Left lung (tissue), 4 donors: ENCODE measurements at regions not wholly inside any gene's neighbourhood (a gene's known extent, or its start where the extent isn't known, plus 50 kb on each side); places are given as distances from the start of the nearest gene placed in this dataset.
"Not testable (repeated sequence)": the region's sequence is repeated elsewhere in the genome, so short reads cannot be mapped to it uniquely, and the experiment has no call there.

ENCODE experiments used
- ATAC-seq: fragments of 200-7000 bp; cut with Tn5 transposase; one replicate; pipeline ENCODE4 v1.9.1; 2020; ENCODE audit warnings: moderate library complexity
- DNase-seq, 4 donors: peaks; one replicate each; pipeline ENCODE4 v3.0.0-alpha.2; 2013 to 2020
- H3K27ac ChIP-seq, 2 donors: fragments of 200-600 bp; sonication (generic) in 1 of 2; one replicate each; pipeline versions ENCODE4 v1.5.0 to v1.8.0; 2020 to 2021
- H3K27me3 ChIP-seq, 2 donors: fragments of 200-600 bp; sonication (generic) in 1 of 2; one replicate each; pipeline versions ENCODE4 v1.5.0 to v1.8.0; 2020 to 2021
- H3K36me3 ChIP-seq, 2 donors: fragments of 200-600 bp; sonication (generic) in 1 of 2; one replicate each; pipeline versions ENCODE4 v1.5.0 to v1.8.0; 2020 to 2021
- H3K4me1 ChIP-seq, 2 donors: fragments of 200-600 bp; one replicate each; pipeline ENCODE4 v1.8.0; 2021
- H3K4me3 ChIP-seq, 2 donors: fragments of 200-600 bp; sonication (generic) in 1 of 2; one replicate each; pipeline versions ENCODE4 v1.5.0 to v1.8.0; 2020 to 2021; ENCODE audit warnings: mild to moderate bottlenecking in 1 of 2
- H3K9me3 ChIP-seq, 2 donors: fragments of 200-600 bp; sonication (generic) in 1 of 2; one replicate each; pipeline versions ENCODE4 v1.5.0 to v1.8.0; 2020 to 2021
- intact Hi-C, 2 donors: fragments of 100-400 bp; cut with DNase I; formaldehyde crosslinking; loops; one replicate each; pipeline versions ENCODE4 v1.11.2 to v1.14.2; 2022
- TF ChIP-seq, protein P1 (sequence below), 2 donors: fragments of 200-600 bp; sonication (generic) in 1 of 2; IDR thresholded peaks; one replicate each; pipeline versions ENCODE4 v1.5.0 to v1.8.0; 2021; ENCODE audit warnings: antibody characterized with exemption in 2 of 2
- donor health status: DM: no; HTN: yes; CAD: no.
- donor health status: DM: no; HTN: no; CAD: no.

DNA sequence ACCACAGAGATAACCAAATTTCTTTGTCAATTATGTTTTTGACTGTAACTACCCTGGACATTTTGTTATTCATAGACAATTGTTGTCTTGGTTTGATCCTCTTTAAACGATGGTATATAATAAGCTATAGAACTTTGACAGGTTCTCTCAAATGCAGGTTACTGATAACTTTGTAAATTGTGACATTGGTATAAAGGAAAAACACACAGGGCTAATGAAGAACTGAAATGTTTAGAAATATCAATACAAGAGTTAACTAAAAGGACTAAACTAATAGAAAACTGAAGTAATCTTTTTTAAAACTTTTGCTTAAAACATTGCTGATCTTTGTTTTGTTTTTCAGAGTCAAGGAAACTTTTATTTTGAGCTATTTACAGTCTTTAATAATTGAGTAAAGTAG is 124.8 kb downstream of the TPBG start:
- ATAC-seq (no peak), DNase-seq (no peak)
- TF ChIP-seq, protein P1, sequence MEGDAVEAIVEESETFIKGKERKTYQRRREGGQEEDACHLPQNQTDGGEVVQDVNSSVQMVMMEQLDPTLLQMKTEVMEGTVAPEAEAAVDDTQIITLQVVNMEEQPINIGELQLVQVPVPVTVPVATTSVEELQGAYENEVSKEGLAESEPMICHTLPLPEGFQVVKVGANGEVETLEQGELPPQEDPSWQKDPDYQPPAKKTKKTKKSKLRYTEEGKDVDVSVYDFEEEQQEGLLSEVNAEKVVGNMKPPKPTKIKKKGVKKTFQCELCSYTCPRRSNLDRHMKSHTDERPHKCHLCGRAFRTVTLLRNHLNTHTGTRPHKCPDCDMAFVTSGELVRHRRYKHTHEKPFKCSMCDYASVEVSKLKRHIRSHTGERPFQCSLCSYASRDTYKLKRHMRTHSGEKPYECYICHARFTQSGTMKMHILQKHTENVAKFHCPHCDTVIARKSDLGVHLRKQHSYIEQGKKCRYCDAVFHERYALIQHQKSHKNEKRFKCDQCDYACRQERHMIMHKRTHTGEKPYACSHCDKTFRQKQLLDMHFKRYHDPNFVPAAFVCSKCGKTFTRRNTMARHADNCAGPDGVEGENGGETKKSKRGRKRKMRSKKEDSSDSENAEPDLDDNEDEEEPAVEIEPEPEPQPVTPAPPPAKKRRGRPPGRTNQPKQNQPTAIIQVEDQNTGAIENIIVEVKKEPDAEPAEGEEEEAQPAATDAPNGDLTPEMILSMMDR (IDR thresholded peaks at IDR 0.05), result no peak
- H3K9me3 ChIP-seq, result peaks cover 3 to 63% of the 10 kb centered on the region in 2 donors
- intact Hi-C loops, result no loop called here
- no peaks in the 10 kb centered on the region for H3K27me3 ChIP-seq
- no peaks in the 10 kb centered on the region for H3K4me1 ChIP-seq
- H3K36me3 ChIP-seq, result no peaks in the 10 kb centered on the region
- no peak overlapping the region for H3K4me3 ChIP-seq
- no peak overlapping the region for H3K27ac ChIP-seq

DNA sequence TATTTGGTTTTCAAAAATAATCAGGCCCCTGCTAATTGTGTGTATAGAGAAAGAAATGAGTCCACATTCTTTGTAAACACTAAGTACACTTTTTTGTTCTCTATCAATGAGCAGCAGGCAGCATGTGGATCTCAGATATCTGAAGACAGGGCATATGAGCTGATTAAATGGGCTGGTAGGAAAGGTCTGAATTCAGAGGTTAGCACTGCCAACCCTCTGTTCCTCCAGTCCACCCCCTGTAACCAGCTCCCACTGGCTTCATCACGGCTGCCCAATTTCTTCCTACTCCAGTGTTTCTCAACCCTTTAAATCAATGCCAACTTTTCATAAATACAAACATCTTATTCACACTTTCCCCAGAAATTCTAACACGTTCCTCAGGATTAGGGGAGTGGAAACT is 128.5 kb downstream of the TPBG start:
- H3K4me1 ChIP-seq, result no peaks in the 10 kb centered on the region
- H3K36me3 ChIP-seq, result no peaks in the 10 kb centered on the region
- TF ChIP-seq, protein P1 (IDR thresholded peaks at IDR 0.05), result no peak
- no peak overlapping the region for H3K4me3 ChIP-seq
- no peak overlapping the region for H3K27ac ChIP-seq
- intact Hi-C loops, result no loop called here
- H3K27me3 ChIP-seq, result no peaks in the 10 kb centered on the region
- DNase-seq (no peak), ATAC-seq (no peak)
- peaks cover 0 to 34% of the 10 kb centered on the region in 2 donors for H3K9me3 ChIP-seq

DNA sequence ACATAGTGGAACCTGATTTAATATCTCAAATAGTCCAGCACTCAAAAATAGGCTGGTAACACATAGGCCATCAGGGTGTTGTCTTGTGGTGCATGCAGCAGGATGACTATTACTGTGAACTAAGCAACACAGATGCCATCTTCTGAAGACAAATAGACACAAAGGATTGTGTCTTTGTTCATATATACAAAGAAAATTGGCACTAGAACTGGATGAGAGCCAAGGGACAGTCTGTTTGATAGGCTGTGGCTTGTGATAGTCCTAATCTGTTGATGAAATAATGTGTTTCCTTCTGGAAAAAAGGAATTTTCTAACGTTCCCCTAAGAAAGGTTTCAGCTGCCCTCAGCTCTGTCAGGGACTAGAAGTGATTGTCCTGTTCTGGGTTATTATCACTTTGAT is 129.8 kb downstream of the TPBG start:
- ATAC-seq (no peak), DNase-seq (no peak)
- Histone ChIP-seq H3K4me3 (no peak overlapping the region), H3K36me3 (no peaks in the 10 kb centered on the region), H3K9me3 (peaks cover 0 to 21% of the 10 kb centered on the region in 2 donors), H3K27me3 (no peaks in the 10 kb centered on the region), H3K27ac (no peak overlapping the region), H3K4me1 (no peaks in the 10 kb centered on the region)
- TF ChIP-seq, protein P1 (IDR thresholded peaks at IDR 0.05), result no peak
- intact Hi-C loops, result no loop called here

DNA sequence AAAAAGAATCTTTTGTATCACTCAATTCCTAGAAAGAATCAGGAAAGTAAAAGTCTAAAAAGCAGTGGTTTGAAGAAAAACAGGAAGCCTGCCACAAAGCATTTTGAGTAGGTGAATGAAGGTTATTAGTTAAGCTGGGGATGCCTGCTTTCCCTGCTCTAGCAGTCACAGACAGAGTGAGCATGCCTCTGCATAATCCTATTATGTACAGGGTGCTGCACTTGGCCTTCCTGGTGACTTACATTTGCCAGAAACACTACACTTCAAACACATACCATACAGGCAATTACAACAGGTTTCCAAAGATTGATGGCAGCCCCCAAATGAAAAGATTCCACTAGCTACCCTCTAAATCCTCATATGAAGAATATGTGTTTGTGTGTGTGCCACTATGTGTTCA is 130.8 kb downstream of the TPBG start:
- no peaks in the 10 kb centered on the region for H3K4me1 ChIP-seq
- ATAC-seq, result no peak
- peaks cover 0 to 12% of the 10 kb centered on the region in 2 donors for H3K9me3 ChIP-seq
- H3K27me3 ChIP-seq, result no peaks in the 10 kb centered on the region
- intact Hi-C loops, result no loop called here
- no peaks in the 10 kb centered on the region for H3K36me3 ChIP-seq
- H3K27ac ChIP-seq, result no peak overlapping the region
- H3K4me3 ChIP-seq, result no peak overlapping the region
- no peak for DNase-seq
- TF ChIP-seq, protein P1 (IDR thresholded peaks at IDR 0.05), result no peak

DNA sequence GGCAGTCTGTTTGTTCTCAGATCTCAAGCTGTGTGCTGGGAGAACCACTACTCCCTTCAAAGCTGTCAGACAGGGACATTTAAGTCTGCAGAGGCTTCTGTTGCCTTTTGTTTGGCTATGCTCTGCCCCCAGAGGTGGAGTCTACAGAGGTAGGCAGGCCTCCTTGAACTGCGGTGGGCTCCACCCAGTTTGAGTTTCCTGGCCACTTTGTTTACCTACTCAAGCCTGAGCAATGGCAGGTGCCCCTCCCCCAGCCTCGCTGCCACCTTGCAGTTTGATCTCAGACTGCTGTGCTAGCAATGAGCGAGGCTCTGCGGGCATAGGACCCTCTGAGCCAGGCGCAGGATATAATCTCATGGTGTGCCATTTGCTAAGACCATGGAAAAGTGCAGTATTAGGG is 138.3 kb downstream of the TPBG start:
- ATAC-seq, H3K36me3 ChIP-seq, DNase-seq, intact Hi-C loops, H3K27ac ChIP-seq, H3K4me1 ChIP-seq, H3K4me3 ChIP-seq, H3K27me3 ChIP-seq: not testable (repeated sequence)
- H3K9me3 ChIP-seq, result peaks cover 0 to 15% of the 10 kb centered on the region in 2 donors

DNA sequence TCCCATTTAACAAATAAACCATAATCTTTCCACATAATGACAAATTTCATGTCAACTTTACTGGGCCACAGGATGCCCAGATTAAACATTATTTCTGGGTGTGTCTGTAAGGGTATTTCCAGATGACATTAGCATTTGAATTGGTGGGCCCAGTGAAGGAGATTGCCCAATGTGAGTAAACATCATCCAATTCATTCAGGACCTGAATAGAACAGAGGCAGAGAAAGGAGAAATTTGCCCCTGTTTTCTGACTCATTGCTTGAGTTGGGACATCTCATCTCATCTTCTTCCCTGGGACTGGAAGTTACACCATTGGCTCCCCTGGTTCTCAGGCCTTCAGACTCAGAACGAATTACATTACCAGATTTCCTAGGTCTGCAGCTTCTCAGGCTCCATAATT is 142.9 kb downstream of the TPBG start:
- TF ChIP-seq, protein P1 (IDR thresholded peaks at IDR 0.05), result no peak
- intact Hi-C loops, result no loop called here
- peaks cover 0 to 11% of the 10 kb centered on the region in 2 donors for H3K9me3 ChIP-seq
- no peaks in the 10 kb centered on the region for H3K4me1 ChIP-seq
- ATAC-seq, result no peak
- H3K4me3 ChIP-seq, result no peak overlapping the region
- H3K27ac ChIP-seq, result no peak overlapping the region
- no peak for DNase-seq
- no peaks in the 10 kb centered on the region for H3K27me3 ChIP-seq
- no peaks in the 10 kb centered on the region for H3K36me3 ChIP-seq
